Trophoblast cell (in vitro differentiated cells and primary cell): ENCODE measurements at regions not wholly inside any gene's neighbourhood (a gene's known extent, or its start where the extent isn't known, plus 50 kb on each side); places are given as distances from the start of the nearest gene placed in this dataset.
A peak's percentile ranks its signal among the peaks of the same experiment; 100 is the strongest.

Experiments used
- DNase-seq, 2 donors: peaks; one replicate each; pipeline ENCODE4 v3.0.0-alpha.2; 2016
- H2AFZ ChIP-seq: 2 replicates; pipeline ENCODE4 v1.6.1; 2013; ENCODE audit warnings: low read length, moderate library complexity, mild to moderate bottlenecking; ENCODE audit not compliant: insufficient read depth, poor library complexity
- H2AK5ac ChIP-seq: 2 replicates; pipeline ENCODE4 v1.6.1; 2013; ENCODE audit warnings: mild to moderate bottlenecking, low read length
- H2BK120ac ChIP-seq: 2 replicates; pipeline ENCODE4 v1.6.1; 2013; ENCODE audit warnings: low read length, mild to moderate bottlenecking, moderate library complexity; ENCODE audit not compliant: insufficient read depth, poor library complexity
- H2BK12ac ChIP-seq: 2 replicates; pipeline ENCODE4 v1.6.1; 2013; ENCODE audit warnings: mild to moderate bottlenecking, low read length, moderate library complexity
- H2BK5ac ChIP-seq: 2 replicates; pipeline ENCODE4 v1.6.1; 2013; ENCODE audit warnings: low read length, low read depth, moderate library complexity, mild to moderate bottlenecking; ENCODE audit not compliant: poor library complexity
- H3K14ac ChIP-seq: 2 replicates; pipeline ENCODE4 v1.6.1; 2013; ENCODE audit warnings: mild to moderate bottlenecking, low read length
- H3K18ac ChIP-seq: 2 replicates; pipeline ENCODE4 v1.6.1; 2013; ENCODE audit warnings: mild to moderate bottlenecking, low read length
- H3K23ac ChIP-seq: 2 replicates; pipeline ENCODE4 v1.6.1; 2013; ENCODE audit warnings: low read length
- H3K27ac ChIP-seq: 2 replicates; pipeline ENCODE4 v1.5.1; 2013; ENCODE audit warnings: low read depth, mild to moderate bottlenecking, inconsistent platforms, low read length, moderate library complexity
- H3K27me3 ChIP-seq: 2 replicates; pipeline ENCODE4 v1.6.1; 2013; ENCODE audit warnings: inconsistent platforms, mild to moderate bottlenecking, low read length, moderate library complexity; ENCODE audit not compliant: insufficient read depth
- H3K36me3 ChIP-seq, 2 experiments: 1 replicate in 1 of 2; 2 replicates in 1 of 2; pipeline ENCODE4 v1.6.1; 2013; ENCODE audit warnings: low read length in 2 of 2, mild to moderate bottlenecking in 2 of 2, moderate library complexity in 1 of 2; ENCODE audit not compliant: insufficient read depth in 2 of 2, control insufficient read depth in 1 of 2
- H3K4ac ChIP-seq: 2 replicates; pipeline ENCODE4 v1.6.1; 2013; ENCODE audit warnings: low read depth, mild to moderate bottlenecking, low read length, moderate library complexity
- H3K4me1 ChIP-seq, 2 experiments: 1 replicate in 1 of 2; 2 replicates in 1 of 2; pipeline ENCODE4 v1.6.1; 2013; ENCODE audit warnings: low read length in 2 of 2, mild to moderate bottlenecking in 2 of 2, moderate library complexity in 1 of 2; ENCODE audit not compliant: insufficient read depth in 2 of 2, control insufficient read depth in 1 of 2
- H3K4me2 ChIP-seq: 2 replicates; pipeline ENCODE4 v1.6.1; 2013; ENCODE audit warnings: inconsistent platforms, mild to moderate bottlenecking, low read length, moderate library complexity
- H3K4me3 ChIP-seq: 2 replicates; pipeline ENCODE4 v1.5.1; 2013; ENCODE audit warnings: mild to moderate bottlenecking, low read depth, low read length, inconsistent platforms
- H3K79me1 ChIP-seq: one replicate; pipeline ENCODE4 v1.6.1; 2013; ENCODE audit warnings: low read length
- H3K79me2 ChIP-seq: 2 replicates; pipeline ENCODE4 v1.6.1; 2013; ENCODE audit warnings: low read length, mild to moderate bottlenecking; ENCODE audit not compliant: control insufficient read depth, insufficient read depth, poor library complexity
- H3K9ac ChIP-seq: 2 replicates; pipeline ENCODE4 v1.6.1; 2013; ENCODE audit warnings: mild to moderate bottlenecking, low read length
- H3K9me3 ChIP-seq: 2 replicates; pipeline ENCODE4 v1.6.1; 2013; ENCODE audit warnings: low read depth, mild to moderate bottlenecking, control low read depth, inconsistent platforms, low read length; ENCODE audit not compliant: insufficient read depth
- H4K12ac ChIP-seq: 2 replicates; pipeline ENCODE4 v1.6.1; 2013; ENCODE audit warnings: low read depth, mild to moderate bottlenecking, low read length, moderate library complexity
- H4K8ac ChIP-seq: 2 replicates; pipeline ENCODE4 v1.6.1; 2013; ENCODE audit warnings: low read depth, mild to moderate bottlenecking, low read length, moderate library complexity
- H4K91ac ChIP-seq: one replicate; pipeline ENCODE4 v1.6.1; 2013; ENCODE audit warnings: low read depth, mild to moderate bottlenecking, low read length, moderate library complexity
- WGBS: extraction: QIAGEN DNeasy Blood & Tissue Kit; methylation state at CpG from one replicate; pipeline ENCODE4 v1.1.7; 2013; ENCODE audit warnings: missing lambda C conversion rate; ENCODE audit not compliant: insufficient read length, insufficient coverage; ENCODE audit errors: extremely low coverage; 5-methylcytosine and 5-hydroxymethylcytosine counted together

DNA sequence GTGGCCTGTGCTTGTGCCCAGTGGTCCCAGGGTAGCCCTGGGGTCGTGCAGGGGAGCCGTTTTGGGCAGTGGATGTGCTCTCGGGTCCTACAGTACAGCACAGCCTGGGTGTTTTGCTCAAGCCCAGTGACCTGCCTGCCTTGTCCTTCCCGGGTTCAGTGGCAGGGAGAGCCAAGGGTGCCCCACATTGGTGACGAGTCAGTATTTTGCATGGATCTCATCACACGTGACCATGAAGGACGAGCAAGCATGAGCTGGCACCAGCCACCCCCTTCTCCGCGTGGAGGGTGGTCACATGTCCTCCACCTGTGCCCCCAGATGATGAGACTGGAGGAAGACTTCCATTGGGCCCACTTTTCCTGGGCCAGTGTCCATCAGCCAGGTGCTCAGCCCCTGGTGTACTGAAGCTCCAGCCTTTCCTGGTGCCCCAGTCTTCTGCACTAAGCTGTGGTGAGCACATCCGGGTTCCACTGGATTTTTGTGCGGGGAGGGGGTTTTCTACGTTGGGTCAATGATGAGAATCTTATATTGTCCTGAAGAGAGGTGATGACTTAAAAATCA, 197.5 kb downstream of the UBE3A start:
- Histone ChIP-seq H2AK5ac (no peak overlapping the region), H3K79me1 (no peaks in the 10 kb centered on the region), H3K23ac (no peak overlapping the region), H3K79me2 (no peaks in the 10 kb centered on the region), H4K91ac (no peak overlapping the region), H4K8ac (no peak overlapping the region), H3K4me3 (peak overlapping the region; percentile 5), H3K9ac (no peak overlapping the region), H3K18ac (no peak overlapping the region), H3K27ac (no peak overlapping the region), H3K4me1 (no peaks in the 10 kb centered on the region), H3K36me3 (no peaks in the 10 kb centered on the region), H2BK120ac (no peak overlapping the region), H2BK12ac (no peak overlapping the region), H3K14ac (no peak overlapping the region), H3K4ac (no peak overlapping the region), H4K12ac (no peak overlapping the region), H3K4me2 (no peak overlapping the region), H3K9me3 (peaks cover 92% of the 10 kb centered on the region), H3K27me3 (no peaks in the 10 kb centered on the region), H2AFZ (no peak overlapping the region), H2BK5ac (no peak overlapping the region)
- WGBS, result no CpG with 5 or more reads among the region's 12 CpGs
- DNase-seq, result no peak

DNA sequence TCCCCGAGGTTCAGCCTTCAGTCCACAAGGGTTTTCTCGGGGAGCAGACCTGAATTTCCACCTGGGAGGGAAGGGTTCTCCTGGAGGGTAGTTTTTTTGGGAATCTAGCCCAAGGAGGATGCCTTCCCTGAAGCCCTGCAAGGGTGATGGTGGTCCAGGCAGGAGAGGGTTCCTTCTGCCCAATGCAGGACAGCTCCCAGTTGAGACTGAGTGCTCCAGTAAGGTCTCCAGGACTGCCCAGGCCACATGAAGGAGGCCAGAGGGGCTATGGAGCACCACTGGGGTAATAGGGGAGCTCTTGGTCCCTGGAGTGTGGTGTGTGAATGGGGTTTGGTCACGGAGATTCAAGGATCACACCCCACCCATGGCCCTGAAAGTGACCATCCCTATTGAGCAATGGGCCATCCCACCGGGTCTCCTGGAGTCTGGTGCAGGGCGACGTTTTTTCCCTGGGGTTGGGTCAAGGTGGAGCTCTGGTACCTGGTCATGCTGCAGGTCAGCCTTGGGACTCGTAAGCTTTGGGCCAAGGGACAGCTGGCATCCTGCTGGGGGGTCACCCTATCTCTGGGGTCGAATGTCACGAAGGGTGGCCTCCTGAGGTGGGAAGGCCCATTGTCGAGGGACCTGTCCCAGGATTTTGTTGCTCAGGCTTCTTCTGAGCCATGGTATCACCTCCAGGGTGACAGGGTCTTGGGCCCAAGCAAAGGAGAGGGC, 196.5 kb downstream of the UBE3A start:
- WGBS, result no CpG with 5 or more reads among the region's 10 CpGs

DNA sequence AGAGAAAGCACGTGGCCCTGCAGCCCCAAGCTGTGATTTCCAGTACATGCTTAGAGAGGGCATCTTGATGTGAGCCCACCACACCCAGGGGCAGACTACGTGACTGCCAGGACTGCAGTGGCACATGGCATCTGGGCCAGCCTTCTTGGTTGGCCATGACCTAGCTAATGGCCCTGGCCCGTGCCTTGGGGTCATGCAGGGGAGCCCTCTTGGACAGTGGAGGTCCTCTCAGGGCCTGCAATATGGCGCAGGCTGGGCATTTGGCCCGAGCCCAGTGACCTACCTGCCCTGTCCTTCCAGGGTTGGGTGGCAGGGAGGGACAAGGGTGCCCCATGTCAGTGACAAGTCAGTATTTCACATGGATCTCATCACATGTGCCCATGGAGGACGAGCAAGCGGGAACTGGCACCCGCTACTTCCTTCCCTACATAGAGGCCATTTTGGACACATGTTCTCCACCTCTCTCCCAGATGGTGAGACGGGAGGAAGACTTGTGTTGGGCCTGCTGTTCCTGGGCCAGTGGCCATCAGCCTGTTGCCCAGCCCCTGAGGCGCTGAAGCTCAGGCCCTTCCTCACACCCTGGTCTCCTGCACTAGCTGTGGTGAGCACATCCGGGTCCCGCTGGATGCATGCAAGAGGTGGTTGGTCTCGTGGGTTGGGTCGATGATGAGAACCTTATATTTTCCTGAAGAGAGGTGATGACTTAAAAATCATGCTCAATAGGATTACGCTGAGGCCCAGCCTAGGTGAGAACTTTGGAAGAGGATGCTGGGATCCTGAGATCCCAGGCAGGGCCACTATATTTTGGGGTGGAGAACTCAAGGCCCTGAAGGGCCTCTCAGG, 195.6 kb downstream of the UBE3A start:
- WGBS, result no CpG with 5 or more reads among the region's 15 CpGs
- no peak overlapping the region for H3K4ac ChIP-seq
- no peak overlapping the region for H2BK120ac ChIP-seq
- H3K14ac ChIP-seq, result no peak overlapping the region
- H3K4me1 ChIP-seq, result no peaks in the 10 kb centered on the region
- peaks cover 88% of the 10 kb centered on the region for H3K9me3 ChIP-seq
- no peak overlapping the region for H4K91ac ChIP-seq
- no peak overlapping the region for H2AFZ ChIP-seq
- H3K79me2 ChIP-seq, result no peaks in the 10 kb centered on the region
- no peak overlapping the region for H2AK5ac ChIP-seq
- no peak overlapping the region for H4K12ac ChIP-seq
- H3K79me1 ChIP-seq, result no peaks in the 10 kb centered on the region
- H3K18ac ChIP-seq, result no peak overlapping the region
- no peaks in the 10 kb centered on the region for H3K27me3 ChIP-seq
- H3K27ac ChIP-seq, result no peak overlapping the region
- H2BK5ac ChIP-seq, result no peak overlapping the region
- no peak overlapping the region for H2BK12ac ChIP-seq
- H3K4me2 ChIP-seq, result no peak overlapping the region
- H3K9ac ChIP-seq, result no peak overlapping the region
- no peak overlapping the region for H4K8ac ChIP-seq
- no peak for DNase-seq
- H3K23ac ChIP-seq, result no peak overlapping the region
- no peak overlapping the region for H3K4me3 ChIP-seq
- no peaks in the 10 kb centered on the region for H3K36me3 ChIP-seq

More for the DNA sequence above, 196.5 kb downstream of the UBE3A start:
- Histone ChIP-seq H4K12ac (no peak overlapping the region), H3K4me1 (no peaks in the 10 kb centered on the region), H2AK5ac (no peak overlapping the region), H3K79me1 (no peaks in the 10 kb centered on the region), H2BK120ac (no peak overlapping the region), H2AFZ (no peak overlapping the region), H4K91ac (no peak overlapping the region), H3K9ac (no peak overlapping the region), H3K9me3 (peaks cover 90% of the 10 kb centered on the region), H3K14ac (no peak overlapping the region), H2BK12ac (no peak overlapping the region), H3K23ac (no peak overlapping the region), H3K36me3 (no peaks in the 10 kb centered on the region), H3K4me2 (no peak overlapping the region), H3K27me3 (no peaks in the 10 kb centered on the region), H2BK5ac (no peak overlapping the region), H3K79me2 (no peaks in the 10 kb centered on the region), H3K4ac (no peak overlapping the region), H4K8ac (no peak overlapping the region), H3K18ac (no peak overlapping the region), H3K27ac (no peak overlapping the region), H3K4me3 (no peak overlapping the region)
- no peak for DNase-seq

DNA sequence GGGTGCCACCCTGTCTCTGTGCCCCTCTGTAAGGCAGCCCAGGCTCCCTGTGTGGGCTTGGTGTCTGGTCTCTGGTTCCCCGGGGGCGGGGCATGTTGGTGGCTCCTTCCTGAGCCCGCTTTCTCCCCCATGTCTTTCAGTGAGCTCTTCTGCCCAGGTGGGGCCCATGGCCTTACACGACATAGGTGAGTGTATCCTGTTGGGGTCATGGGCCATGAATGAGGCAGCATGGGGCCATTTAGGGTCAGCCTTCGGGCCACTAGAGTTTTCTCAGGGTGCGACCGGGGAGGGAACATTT, 195.1 kb downstream of the UBE3A start:
- Histone ChIP-seq H3K4me1 (no peaks in the 10 kb centered on the region), H3K4me2 (no peak overlapping the region), H4K12ac (no peak overlapping the region), H4K91ac (no peak overlapping the region), H2AK5ac (no peak overlapping the region), H3K4ac (no peak overlapping the region), H3K18ac (no peak overlapping the region), H4K8ac (no peak overlapping the region), H2BK120ac (no peak overlapping the region), H3K9me3 (peaks cover 87% of the 10 kb centered on the region), H3K79me1 (no peaks in the 10 kb centered on the region), H3K9ac (no peak overlapping the region), H3K79me2 (no peaks in the 10 kb centered on the region), H3K4me3 (no peak overlapping the region), H3K14ac (no peak overlapping the region), H3K36me3 (no peaks in the 10 kb centered on the region), H3K27ac (no peak overlapping the region), H3K23ac (no peak overlapping the region), H2BK12ac (no peak overlapping the region), H2AFZ (no peak overlapping the region), H3K27me3 (peaks cover 2% of the 10 kb centered on the region), H2BK5ac (no peak overlapping the region)
- no peak for DNase-seq
- WGBS, result no CpG with 5 or more reads among the region's 7 CpGs
